ENCODE measurements at regions not wholly inside any gene's neighbourhood (a gene's known extent, or its start where the extent isn't known, plus 50 kb on each side); places are given as distances from the start of the nearest gene placed in this dataset.

DNA sequence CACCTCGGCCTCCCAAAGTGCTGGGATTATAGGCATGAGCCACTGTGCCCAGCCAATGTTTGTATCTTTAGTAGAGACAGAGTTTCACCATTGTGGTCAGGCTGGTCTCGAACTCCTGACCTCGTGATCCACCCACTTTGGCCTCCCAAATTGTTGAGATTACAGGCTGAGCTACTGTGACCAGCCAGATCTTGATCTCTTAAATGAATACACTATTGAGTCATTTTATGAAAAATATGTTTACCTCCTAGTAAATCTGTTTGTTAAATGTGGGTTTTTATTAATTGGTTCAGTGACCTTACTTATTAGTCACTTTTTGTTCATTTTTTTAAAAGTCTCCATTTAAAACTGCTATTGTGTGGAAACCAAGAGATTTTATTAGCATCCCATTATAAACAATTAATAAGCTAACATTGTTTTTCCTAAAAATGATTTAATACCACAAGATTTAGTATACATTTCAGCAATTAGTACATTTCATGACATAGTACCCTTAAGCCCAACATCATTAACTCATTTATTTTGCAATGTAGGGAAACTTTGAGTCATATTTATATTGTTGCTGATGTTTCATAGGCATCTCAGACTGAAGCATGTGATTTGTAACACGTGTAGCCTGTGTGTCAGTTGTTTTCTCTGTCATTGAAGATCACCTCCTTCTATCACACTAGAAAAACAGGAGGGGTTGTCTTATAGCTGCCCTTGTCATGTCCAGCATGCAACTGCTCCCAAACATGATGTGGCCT is 261.2 kb downstream of the TAF11L14 start:
- no peak for ATAC-seq (ENCODE audit: low read depth)
- no peak overlapping the region for H3K14ac ChIP-seq (replicated peaks; ENCODE audit: low read depth, low read length)
- dilution Hi-C loops (cut with HindIII; ENCODE audit: low sequenced_read_pairs, unreplicated experiment) (no loop called here), in situ Hi-C loops (cut with MboI; ENCODE audit: low sequenced_read_pairs) (no loop called here), intact Hi-C loops (cut with micrococcal nuclease) (loop anchor here (2.0 kb wide), 1 partner anchor 679 kb away; the partner anchor contains the start of gene BASP1)
- H4K20me1 ChIP-seq (ENCODE audit: insufficient read depth, low read length) = no peaks in the 10 kb centered on the region
- no peak overlapping the region for H3K23ac ChIP-seq (ENCODE audit: low read depth, low read length)
- H3K36me3 ChIP-seq (ENCODE audit: control insufficient read depth, insufficient read depth, low read length) = no peaks in the 10 kb centered on the region
- H3K4ac ChIP-seq (ENCODE audit: low read depth, low read length) = no peak overlapping the region
- ChIA-PET CTCF (no interaction called here), POLR2A (ENCODE audit: unreplicated experiment) (no interaction called here)
- DNase-seq = no peak
- no peak overlapping the region for H3K4me3 ChIP-seq (ENCODE audit: insufficient read depth, low read depth, low read length)
- H2AK9ac ChIP-seq (replicated peaks; ENCODE audit: low read depth, low read length, poor library complexity) = no peak overlapping the region
- no peak overlapping the region for H2BK15ac ChIP-seq (ENCODE audit: low read depth, low read length)
- no peak overlapping the region for H2BK120ac ChIP-seq (ENCODE audit: low read depth, low read length)
- no peaks in the 10 kb centered on the region for H3K27me3 ChIP-seq (ENCODE audit: control insufficient read depth, insufficient read depth, low read length)
- H3K9me1 ChIP-seq (ENCODE audit: insufficient read depth, low read length) = no peaks in the 10 kb centered on the region
- no TSS peak for BruUV-seq (replicated peaks)
- no peaks in the 10 kb centered on the region for H3K79me1 ChIP-seq (ENCODE audit: low read depth in 1 of 2, low read length in 2 of 2)
- peak overlapping the region; percentile 99; the same call in 1 of the 2 replicates for H3K27ac ChIP-seq (ENCODE audit: insufficient read depth, low read length)
- H3K4me2 ChIP-seq (ENCODE audit: low read depth, low read length) = no peak overlapping the region
- H3K9me3 ChIP-seq (ENCODE audit: control insufficient read depth, insufficient read depth, low read length) = no peaks in the 10 kb centered on the region
- no peak overlapping the region; the same call in 1 of the 2 replicates for H4K91ac ChIP-seq (ENCODE audit: insufficient read depth, low read depth, low read length)
- H2AK5ac ChIP-seq (ENCODE audit: low read depth, low read length) = no peak overlapping the region
- H4K5ac ChIP-seq (ENCODE audit: low read depth, low read length) = peak overlapping the region; percentile 84; the same call in 1 of the 2 replicates
- H2BK20ac ChIP-seq (ENCODE audit: low read depth, low read length) = no peak overlapping the region
- peak overlapping the region; percentile 76; the same call in 1 of the 2 replicates for H3K18ac ChIP-seq (ENCODE audit: low read depth, low read length)
- TF ChIP-seq FOS (IDR thresholded peaks at IDR 0.05; ENCODE audit: low read depth, low read length) (no peak), CHD1 (IDR thresholded peaks at IDR 0.05; ENCODE audit: low read depth, low read length) (no peak), SMC3 (IDR thresholded peaks at IDR 0.05; ENCODE audit: low read depth, low read length) (no peak), CEBPB (IDR thresholded peaks at IDR 0.05; ENCODE audit: low read depth, low read length) (no peak), POLR2A (IDR thresholded peaks at IDR 0.05; ENCODE audit: low read depth, low read length) (no peak), USF2 (IDR thresholded peaks at IDR 0.05; ENCODE audit: low read depth, low read length) (no peak), BHLHE40 (IDR thresholded peaks at IDR 0.05; ENCODE audit: low read depth, low read length) (no peak), RFX5 (IDR thresholded peaks at IDR 0.05; ENCODE audit: low read depth, low read length) (no peak), MAZ (IDR thresholded peaks at IDR 0.05; ENCODE audit: borderline replicate concordance, low read depth, low read length) (no peak), RCOR1 (IDR thresholded peaks at IDR 0.05; ENCODE audit: insufficient replicate concordance, low read length) (no peak), MAFK (IDR thresholded peaks at IDR 0.05; ENCODE audit: low read depth, low read length) (no peak), RAD21 (IDR thresholded peaks at IDR 0.05; ENCODE audit: low read length) (no peak)
- TF ChIP-seq, protein P1, sequence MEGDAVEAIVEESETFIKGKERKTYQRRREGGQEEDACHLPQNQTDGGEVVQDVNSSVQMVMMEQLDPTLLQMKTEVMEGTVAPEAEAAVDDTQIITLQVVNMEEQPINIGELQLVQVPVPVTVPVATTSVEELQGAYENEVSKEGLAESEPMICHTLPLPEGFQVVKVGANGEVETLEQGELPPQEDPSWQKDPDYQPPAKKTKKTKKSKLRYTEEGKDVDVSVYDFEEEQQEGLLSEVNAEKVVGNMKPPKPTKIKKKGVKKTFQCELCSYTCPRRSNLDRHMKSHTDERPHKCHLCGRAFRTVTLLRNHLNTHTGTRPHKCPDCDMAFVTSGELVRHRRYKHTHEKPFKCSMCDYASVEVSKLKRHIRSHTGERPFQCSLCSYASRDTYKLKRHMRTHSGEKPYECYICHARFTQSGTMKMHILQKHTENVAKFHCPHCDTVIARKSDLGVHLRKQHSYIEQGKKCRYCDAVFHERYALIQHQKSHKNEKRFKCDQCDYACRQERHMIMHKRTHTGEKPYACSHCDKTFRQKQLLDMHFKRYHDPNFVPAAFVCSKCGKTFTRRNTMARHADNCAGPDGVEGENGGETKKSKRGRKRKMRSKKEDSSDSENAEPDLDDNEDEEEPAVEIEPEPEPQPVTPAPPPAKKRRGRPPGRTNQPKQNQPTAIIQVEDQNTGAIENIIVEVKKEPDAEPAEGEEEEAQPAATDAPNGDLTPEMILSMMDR (conservative IDR thresholded peaks at IDR 0.05; ENCODE audit: low read depth, low read length) = no peak
- TF ChIP-seq, protein P2, sequence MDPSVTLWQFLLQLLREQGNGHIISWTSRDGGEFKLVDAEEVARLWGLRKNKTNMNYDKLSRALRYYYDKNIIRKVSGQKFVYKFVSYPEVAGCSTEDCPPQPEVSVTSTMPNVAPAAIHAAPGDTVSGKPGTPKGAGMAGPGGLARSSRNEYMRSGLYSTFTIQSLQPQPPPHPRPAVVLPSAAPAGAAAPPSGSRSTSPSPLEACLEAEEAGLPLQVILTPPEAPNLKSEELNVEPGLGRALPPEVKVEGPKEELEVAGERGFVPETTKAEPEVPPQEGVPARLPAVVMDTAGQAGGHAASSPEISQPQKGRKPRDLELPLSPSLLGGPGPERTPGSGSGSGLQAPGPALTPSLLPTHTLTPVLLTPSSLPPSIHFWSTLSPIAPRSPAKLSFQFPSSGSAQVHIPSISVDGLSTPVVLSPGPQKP (IDR thresholded peaks at IDR 0.05; ENCODE audit: borderline replicate concordance, low read depth, low read length) = no peak
- no peak overlapping the region for H4K8ac ChIP-seq (ENCODE audit: low read depth in 2 of 2, low read length in 2 of 2)
- H3K56ac ChIP-seq (ENCODE audit: extremely low read depth, insufficient read depth, low read length) = no peak overlapping the region
- no peak overlapping the region for H2BK5ac ChIP-seq (ENCODE audit: low read depth, low read length, poor library complexity, severe bottlenecking)
- WGBS, 2 experiments (ENCODE audit: extremely low coverage in 2 of 2, insufficient read length in 1 of 2) = no CpG with 5 or more reads among the region's 4 CpGs
- H2AFZ ChIP-seq (replicated peaks; ENCODE audit: low read length, poor library complexity) = no peak overlapping the region
- H3K4me1 ChIP-seq (ENCODE audit: control insufficient read depth, insufficient read depth, low read length) = peaks cover 2% of the 10 kb centered on the region; the same call in 1 of the 2 replicates
- no peak overlapping the region for H3K9ac ChIP-seq (ENCODE audit: low read depth, low read length)

Data from IMR-90 (cell line).